Pancreas (tissue), 10 donors: ENCODE measurements at regions not wholly inside any gene's neighbourhood (a gene's known extent, or its start where the extent isn't known, plus 50 kb on each side); places are given as distances from the start of the nearest gene placed in this dataset.

ENCODE experiments used
- ATAC-seq, 4 donors: fragments of 200-7000 bp; cut with Tn5 transposase; one replicate each; pipeline versions ENCODE4 v1.8.0 to v1.9.1; 2020; ENCODE audit warnings: mild to moderate bottlenecking in 4 of 4, moderate library complexity in 4 of 4
- DNase-seq, 6 donors: peaks; one replicate each; pipeline ENCODE4 v3.0.0-alpha.2; 2020
- FAIRE-seq: peaks from 2 replicates; lab custom pipeline; 2012; peaks lifted over from hg19 to GRCh38; lab: Jason Lieb, UNC
- H3K27ac ChIP-seq, 4 donors: fragments of 200-600 bp; sonication (generic); 1 replicate in 3 of 4; 2 replicates in 1 of 4; pipeline versions ENCODE4 v1.5.0 to v1.8.0; 2020
- H3K27me3 ChIP-seq, 4 donors: fragments of 200-600 bp; one replicate each; pipeline ENCODE4 v1.8.0; 2021
- H3K36me3 ChIP-seq, 3 donors: fragments of 200-600 bp; sonication (generic) in 1 of 3; one replicate each; pipeline versions ENCODE4 v1.5.0 to v1.8.0; 2020 to 2021
- H3K4me1 ChIP-seq, 3 donors: fragments of 200-600 bp; one replicate each; pipeline ENCODE4 v1.8.0; 2021
- H3K4me3 ChIP-seq, 4 donors: fragments of 200-600 bp; sonication (generic) in 2 of 4; one replicate each; pipeline versions ENCODE4 v1.5.0 to v1.8.0; 2020 to 2021
- H3K9me3 ChIP-seq, 4 donors: fragments of 200-600 bp; one replicate each; pipeline ENCODE4 v1.8.0; 2021
- CTCF ChIP-seq, 4 donors: fragments of 200-600 bp; sonication (generic) in 3 of 4; IDR thresholded peaks; one replicate each; pipeline versions ENCODE4 v1.5.0 to v1.8.0; 2021; ENCODE audit warnings: antibody characterized with exemption in 4 of 4
- WGBS, 2 donors: extraction: QIAGEN DNeasy Blood & Tissue Kit; methylation state at CpG; one replicate each; pipeline ENCODE4 v1.1.7; 2013; 5-methylcytosine and 5-hydroxymethylcytosine counted together
- intact Hi-C, 3 donors: fragments of 100-400 bp; cut with DNase I; formaldehyde crosslinking; loops; one replicate each; pipeline versions ENCODE4 v1.11.1 to v1.14.2; 2022
- donor health status: healthy with polysubstance abuse.
- donor health status: DM: no; HTN: no; CAD: no; lungs with moderate emphysema.
- donor health status: DM: no; HTN: no; CAD: no.
- donor health status: control.
- donor health status: control.
- donor health status: Bipolar disorder and iron deficiency.
- donor health status: DM: yes; HTN: yes; CAD: no.
- donor health status: DM: no; HTN: no; CAD: no.
- donor health status: DM: no; HTN: no; CAD: no.
- donor health status: DM: yes; HTN: yes; CAD: no.

- ATAC-seq = no peak
- no peaks in the 10 kb centered on the region for H3K9me3 ChIP-seq
- no peak for FAIRE-seq
- intact Hi-C loops = loop anchor here in 1 of 3 donors (10.0 kb wide), 1 partner anchor 387 kb away; no protein-coding TSS in a partner anchor
- H3K27ac ChIP-seq = no peak overlapping the region
- peaks cover 0 to 6% (median 0%) of the 10 kb centered on the region in 4 donors for H3K27me3 ChIP-seq
- H3K4me3 ChIP-seq = no peak overlapping the region
- no peak for DNase-seq
- TF ChIP-seq CTCF (IDR thresholded peaks at IDR 0.05) = no peak
- no peaks in the 10 kb centered on the region for H3K36me3 ChIP-seq
- H3K4me1 ChIP-seq = no peaks in the 10 kb centered on the region
- WGBS, 2 donors = 24% methylated on average over 3 of the region's 3 CpGs
Measured at GRCh38 chr3:87161851-87162250, 65.3 kb upstream of the CHMP2B start.

- H3K27ac ChIP-seq = no peak overlapping the region
- no peak overlapping the region for H3K4me3 ChIP-seq
- intact Hi-C loops = loop anchor here in 1 of 3 donors (10.0 kb wide), 1 partner anchor 387 kb away; no protein-coding TSS in a partner anchor
- FAIRE-seq = no peak
- 17% methylated on average over 1 of the region's 1 CpG for WGBS, 2 donors
- H3K27me3 ChIP-seq = peaks cover 0 to 6% (median 0%) of the 10 kb centered on the region in 4 donors
- no peaks in the 10 kb centered on the region for H3K36me3 ChIP-seq
- no peak for DNase-seq
- ATAC-seq = no peak
- H3K9me3 ChIP-seq = no peaks in the 10 kb centered on the region
- TF ChIP-seq CTCF (IDR thresholded peaks at IDR 0.05) = no peak
- no peaks in the 10 kb centered on the region for H3K4me1 ChIP-seq
Measured at GRCh38 chr3:87161417-87161816, 65.7 kb upstream of the CHMP2B start.

DNA sequence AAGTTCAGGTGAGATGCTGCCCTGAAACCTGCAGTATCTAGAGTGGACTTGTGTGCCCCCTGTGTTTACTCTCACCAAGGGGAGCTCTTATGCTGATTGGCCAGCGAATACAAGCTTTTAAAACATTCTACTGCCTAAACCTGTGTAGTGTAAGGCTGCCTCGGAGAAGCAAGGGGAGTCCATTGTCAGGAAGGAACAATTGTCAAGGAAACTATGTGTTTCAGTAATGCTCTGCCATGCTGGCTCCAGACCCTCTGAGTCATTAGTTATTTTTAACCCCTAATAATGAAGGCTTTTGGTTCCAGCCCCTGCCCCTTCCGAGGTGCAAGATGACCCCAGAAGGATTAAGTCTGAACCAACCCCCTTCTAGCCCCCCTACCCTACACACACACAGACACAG, 66.1 kb upstream of the CHMP2B start:
- 69 to 77% methylated on average over 3 of the region's 3 CpGs for WGBS, 2 donors
- Histone ChIP-seq H3K36me3 (no peaks in the 10 kb centered on the region), H3K27me3 (peaks cover 0 to 6% (median 0%) of the 10 kb centered on the region in 4 donors), H3K4me3 (no peak overlapping the region), H3K27ac (no peak overlapping the region), H3K9me3 (no peaks in the 10 kb centered on the region), H3K4me1 (no peaks in the 10 kb centered on the region)
- DNase-seq (no peak), ATAC-seq (no peak), FAIRE-seq (no peak)
- intact Hi-C loops = loop anchor here in 1 of 3 donors (10.0 kb wide), 1 partner anchor 386 kb away; no protein-coding TSS in a partner anchor
- TF ChIP-seq CTCF (IDR thresholded peaks at IDR 0.05) = no peak

- Histone ChIP-seq H3K4me1 (no peaks in the 10 kb centered on the region), H3K27ac (no peak overlapping the region), H3K4me3 (no peak overlapping the region), H3K36me3 (no peaks in the 10 kb centered on the region), H3K27me3 (peaks cover 0 to 6% (median 0%) of the 10 kb centered on the region in 4 donors), H3K9me3 (no peaks in the 10 kb centered on the region)
- no peak for DNase-seq
- intact Hi-C loops = no loop called here
- 47 to 48% methylated on average over 1 of the region's 1 CpG for WGBS, 2 donors
- TF ChIP-seq CTCF (IDR thresholded peaks at IDR 0.05) = no peak
- no peak for FAIRE-seq
- ATAC-seq = no peak
Measured at GRCh38 chr3:87158823-87159222, 68.3 kb upstream of the CHMP2B start.

- no peak for FAIRE-seq
- DNase-seq = no peak
- no peak for TF ChIP-seq CTCF (IDR thresholded peaks at IDR 0.05)
- no peaks in the 10 kb centered on the region for H3K36me3 ChIP-seq
- H3K4me1 ChIP-seq = no peaks in the 10 kb centered on the region
- intact Hi-C loops = no loop called here
- no peak overlapping the region for H3K4me3 ChIP-seq
- H3K9me3 ChIP-seq = no peaks in the 10 kb centered on the region
- no peak overlapping the region for H3K27ac ChIP-seq
- ATAC-seq = no peak
- no peaks in the 10 kb centered on the region for H3K27me3 ChIP-seq
- 32 to 37% methylated on average over 3 of the region's 3 CpGs for WGBS, 2 donors
Measured at GRCh38 chr3:87148020-87148419, 79.1 kb upstream of the CHMP2B start.
